Activated CD4-positive, alpha-beta T cell treated with anti-CD3 and anti-CD28 coated beads for 1 hour (primary cell): ENCODE measurements at regions not wholly inside any gene's neighbourhood (a gene's known extent, or its start where the extent isn't known, plus 50 kb on each side); places are given as distances from the start of the nearest gene placed in this dataset.

Source experiments
- DNase-seq: peaks from one replicate; pipeline ENCODE4 v3.0.0-alpha.2; 2020

GRCh38 chr3:170751899-170752293 lies 118.1 kb downstream of the RPL22L1 start:
- no peak for DNase-seq

GRCh38 chr3:170751083-170751898 lies 118.7 kb downstream of the RPL22L1 start:
- no peak for DNase-seq

- DNase-seq = no peak
Measured at GRCh38 chr3:170750478-170750830, 119.5 kb downstream of the RPL22L1 start.

- DNase-seq = no peak
Measured at GRCh38 chr3:170749765-170750477, 120.1 kb downstream of the RPL22L1 start.

DNA sequence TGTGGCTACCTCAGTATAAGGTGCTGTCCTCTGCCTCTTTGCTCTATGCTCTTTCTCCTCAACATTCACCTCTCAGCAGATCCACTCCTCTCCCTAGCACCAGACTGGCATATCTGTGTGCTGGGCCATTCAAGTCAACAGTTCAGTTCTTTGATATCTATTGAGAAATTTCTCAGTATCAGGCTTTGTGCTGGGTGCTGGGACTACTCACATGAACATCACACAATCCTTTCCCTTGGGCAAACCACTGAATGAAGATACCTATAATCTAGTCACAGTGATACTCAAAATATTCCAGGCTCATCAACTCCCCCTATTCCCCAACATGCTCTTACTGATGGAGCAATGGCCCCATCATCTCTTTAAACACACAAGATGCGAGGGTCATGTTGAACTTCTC lies 120.8 kb downstream of the RPL22L1 start:
- DNase-seq = no peak

GRCh38 chr3:170746175-170746942 lies 123.6 kb downstream of the RPL22L1 start:
- no peak for DNase-seq

GRCh38 chr3:170745211-170745718 lies 124.7 kb downstream of the RPL22L1 start:
- no peak for DNase-seq

DNA sequence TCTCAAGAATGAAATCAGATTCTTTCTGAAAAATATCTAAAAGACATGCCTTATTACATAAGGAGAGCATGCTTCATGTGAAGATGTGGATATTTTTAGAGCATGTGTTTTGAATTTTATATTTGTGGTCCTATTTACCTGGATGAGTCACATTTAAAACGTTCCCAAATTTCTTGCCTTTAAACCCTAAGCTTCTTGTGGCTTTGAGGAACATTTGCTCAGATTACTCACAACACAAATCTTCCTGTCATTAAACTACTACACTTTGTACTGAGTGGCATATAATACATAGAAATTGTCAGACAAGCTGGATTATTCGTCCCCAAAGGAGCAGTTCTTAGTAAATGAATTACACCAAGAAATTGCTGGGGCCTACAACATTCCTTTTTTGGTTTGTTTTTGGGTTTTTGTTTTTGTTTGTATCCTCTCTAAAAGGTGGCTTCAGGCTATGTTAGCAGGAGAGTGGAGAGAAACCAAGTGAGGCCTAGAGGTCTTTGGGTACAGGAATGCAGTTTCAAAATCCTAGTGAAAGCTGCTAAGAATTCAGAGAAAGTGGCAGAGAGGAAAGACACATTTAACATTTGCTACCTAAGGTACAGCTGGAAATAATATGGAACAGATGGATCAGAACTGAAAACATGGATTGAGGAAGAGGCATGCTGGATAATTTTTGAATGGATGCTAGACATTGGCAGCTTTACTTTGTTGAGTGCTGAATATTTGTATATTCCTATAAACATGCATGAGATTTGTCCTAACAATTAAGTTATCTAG lies 128.1 kb downstream of the RPL22L1 start:
- DNase-seq = no peak

- no peak for DNase-seq
Measured at GRCh38 chr3:170740726-170741591, 129.0 kb downstream of the RPL22L1 start.

DNA sequence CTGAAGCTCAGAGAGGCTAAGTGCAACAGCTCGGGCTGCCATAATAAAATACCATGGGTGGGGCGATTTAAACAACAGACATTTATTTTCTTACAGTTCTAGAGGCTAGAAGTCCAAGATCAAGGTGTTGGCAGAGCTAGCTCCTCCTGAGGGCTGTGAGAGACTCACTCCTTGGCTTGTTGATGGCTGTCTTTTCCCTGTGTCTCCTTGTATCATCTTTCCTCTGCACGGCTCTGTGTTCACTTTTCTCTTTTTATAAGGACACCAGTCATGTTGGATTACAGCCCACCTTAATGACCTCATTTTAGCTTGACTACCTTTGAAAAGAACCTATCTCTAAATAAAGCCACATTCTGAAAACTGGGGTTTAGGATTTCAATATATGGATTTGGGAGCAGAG lies 129.7 kb downstream of the RPL22L1 start:
- DNase-seq = no peak

DNA sequence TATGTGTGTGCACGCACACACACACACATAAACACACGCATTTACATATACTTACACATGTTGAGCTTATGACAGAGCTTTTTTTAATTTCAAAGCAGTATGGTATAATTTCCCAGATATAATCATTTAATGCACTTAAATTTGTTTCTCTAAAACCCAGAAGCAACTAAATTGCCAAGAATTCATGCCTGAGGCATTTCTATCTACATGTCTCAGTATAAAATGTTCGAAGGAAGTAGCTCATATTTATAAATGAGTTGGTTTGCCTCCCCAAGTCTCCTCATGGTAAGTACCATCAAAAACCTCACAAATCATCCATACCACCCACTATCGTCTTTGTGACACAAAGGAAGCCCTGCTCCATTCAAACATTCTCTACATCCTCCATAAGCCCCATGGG lies 130.6 kb downstream of the RPL22L1 start:
- no peak for DNase-seq

DNA sequence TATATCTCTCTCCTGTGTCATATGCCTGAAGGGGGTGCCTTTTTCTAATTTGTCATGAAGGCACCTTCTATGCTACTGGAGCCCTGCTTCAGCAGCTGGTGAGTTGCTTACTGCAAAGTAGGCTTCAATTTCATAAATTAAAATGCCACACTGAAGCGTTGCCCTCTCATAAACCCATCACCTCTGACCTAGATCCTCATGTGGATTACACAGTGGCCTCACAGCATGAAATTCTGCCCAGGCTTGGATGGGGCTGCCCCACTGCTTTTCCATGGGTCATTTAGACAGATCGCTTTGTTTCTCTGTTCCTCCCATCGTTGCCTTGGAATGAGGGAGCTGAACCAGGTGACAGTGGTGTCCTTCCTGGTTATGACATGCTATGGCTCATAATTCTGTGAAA lies 131.2 kb downstream of the RPL22L1 start:
- DNase-seq = no peak

- DNase-seq = no peak
Measured at GRCh38 chr3:170737498-170738162, 132.4 kb downstream of the RPL22L1 start.

GRCh38 chr3:170735821-170736220 lies 134.2 kb downstream of the RPL22L1 start:
- no peak for DNase-seq

GRCh38 chr3:170734735-170735065 lies 135.3 kb downstream of the RPL22L1 start:
- no peak for DNase-seq

GRCh38 chr3:170734043-170734734 lies 135.8 kb downstream of the RPL22L1 start:
- no peak for DNase-seq

- DNase-seq = no peak
Measured at GRCh38 chr3:170732660-170733245, 137.2 kb downstream of the RPL22L1 start.

- no peak for DNase-seq
Measured at GRCh38 chr3:170731281-170731680, 138.7 kb downstream of the RPL22L1 start.

- DNase-seq = no peak
Measured at GRCh38 chr3:170730071-170730812, 139.8 kb downstream of the RPL22L1 start.
